Muscle layer of duodenum (tissue), 2 donors: ENCODE measurements at regions not wholly inside any gene's neighbourhood (a gene's known extent, or its start where the extent isn't known, plus 50 kb on each side); places are given as distances from the start of the nearest gene placed in this dataset.
"Not testable (repeated sequence)": the region's sequence is repeated elsewhere in the genome, so short reads cannot be mapped to it uniquely, and the experiment has no call there.

Source experiments
- H3K27ac ChIP-seq: one replicate; pipeline ENCODE4 v1.7.0; 2013; ENCODE audit warnings: mild to moderate bottlenecking, low read length
- H3K27me3 ChIP-seq: one replicate; pipeline ENCODE4 v1.7.0; 2013; ENCODE audit warnings: low read depth, mild to moderate bottlenecking, control low read depth, low read length
- H3K36me3 ChIP-seq, 2 donors: one replicate each; pipeline ENCODE4 v1.7.0; 2013; ENCODE audit warnings: low read length in 2 of 2, control low read depth in 1 of 2, mild to moderate bottlenecking in 1 of 2; ENCODE audit not compliant: insufficient read depth in 2 of 2, control insufficient read depth in 1 of 2
- H3K4me1 ChIP-seq, 2 donors: one replicate each; pipeline ENCODE4 v1.7.0; 2013; ENCODE audit warnings: low read length in 2 of 2, mild to moderate bottlenecking in 2 of 2, control low read depth in 1 of 2, moderate library complexity in 1 of 2; ENCODE audit not compliant: insufficient read depth in 2 of 2, control insufficient read depth in 1 of 2
- H3K4me3 ChIP-seq, 2 donors: one replicate each; pipeline ENCODE4 v1.7.0; 2013; ENCODE audit warnings: low read length in 2 of 2, low read depth in 1 of 2, mild to moderate bottlenecking in 1 of 2
- H3K9me3 ChIP-seq, 2 donors: one replicate each; pipeline ENCODE4 v1.7.0; 2013; ENCODE audit warnings: low read length in 2 of 2, control low read depth in 1 of 2, mild to moderate bottlenecking in 1 of 2; ENCODE audit not compliant: control insufficient read depth in 1 of 2
- donor health status: healthy.

DNA sequence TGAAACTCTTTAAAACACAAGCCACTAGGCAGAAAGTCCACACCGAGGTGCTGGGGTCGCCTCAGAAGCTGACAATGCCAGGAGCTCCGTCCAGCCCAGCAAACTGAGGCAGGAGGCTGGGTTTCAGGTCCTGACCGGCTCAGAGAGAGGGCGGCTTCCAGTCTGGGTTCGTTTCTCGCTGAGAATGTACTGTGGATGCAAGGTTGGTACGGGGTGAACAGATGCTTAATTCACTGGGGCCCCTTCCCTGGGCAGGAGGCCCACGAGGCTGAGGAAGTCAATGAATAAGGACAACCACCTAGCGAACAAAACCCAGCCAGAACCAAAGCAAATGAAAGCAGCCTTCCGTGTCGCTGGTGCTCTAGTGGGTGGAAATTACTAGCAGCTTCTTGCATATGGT, 142.0 kb downstream of the RTP5 start:
- Histone ChIP-seq H3K9me3 (no peaks in the 10 kb centered on the region), H3K27ac (no peak overlapping the region), H3K4me3 (no peak overlapping the region), H3K27me3 (no peaks in the 10 kb centered on the region), H3K4me1 (no peaks in the 10 kb centered on the region), H3K36me3 (no peaks in the 10 kb centered on the region)

GRCh38 chr2:242011991-242012764, 142.6 kb downstream of the RTP5 start:
- no peaks in the 10 kb centered on the region for H3K36me3 ChIP-seq
- no peak overlapping the region for H3K27ac ChIP-seq
- H3K4me1 ChIP-seq: no peaks in the 10 kb centered on the region
- H3K4me3 ChIP-seq: no peak overlapping the region
- no peaks in the 10 kb centered on the region for H3K27me3 ChIP-seq
- no peaks in the 10 kb centered on the region for H3K9me3 ChIP-seq

DNA sequence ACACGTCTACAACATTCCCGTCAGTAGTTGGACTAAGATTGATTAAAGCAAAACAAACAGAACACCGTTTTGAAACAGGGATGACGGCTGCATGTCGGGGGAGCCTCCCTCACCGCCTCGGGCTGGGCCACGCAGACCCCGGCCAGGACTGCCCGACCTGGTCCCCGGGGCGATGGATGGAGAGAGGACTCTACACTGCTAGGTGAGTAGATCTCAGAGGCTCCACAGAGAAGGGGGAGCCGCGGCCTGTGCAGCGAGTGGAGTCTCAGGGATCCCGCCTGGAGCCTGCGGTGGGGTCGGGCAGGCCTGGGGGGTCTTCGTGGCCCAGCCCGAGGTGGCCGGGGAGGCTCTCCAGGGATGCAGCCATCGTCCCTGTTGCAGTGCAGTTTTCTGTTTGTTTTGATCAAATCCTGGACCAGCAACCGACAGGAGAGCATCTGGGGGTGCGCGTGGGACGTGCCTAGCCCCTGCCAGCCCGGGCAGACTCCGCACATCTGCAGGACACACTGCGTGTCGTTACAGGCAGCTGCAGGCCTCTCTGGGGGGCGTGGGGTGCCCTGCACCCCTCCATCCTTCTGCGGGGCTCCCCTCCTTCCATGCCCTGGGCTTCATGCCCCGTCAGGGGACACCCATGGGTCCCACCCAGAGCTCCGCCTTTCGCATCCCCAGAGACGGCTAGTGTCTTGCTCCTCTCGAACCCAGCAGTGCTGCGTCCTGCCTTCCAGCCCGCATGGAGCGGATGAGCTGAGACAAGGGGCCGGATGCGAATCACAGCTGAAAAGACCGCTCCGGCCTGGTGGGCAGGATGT, 143.6 kb downstream of the RTP5 start:
- Histone ChIP-seq H3K9me3 (no peaks in the 10 kb centered on the region), H3K4me1 (no peaks in the 10 kb centered on the region), H3K27ac (no peak overlapping the region), H3K27me3 (no peaks in the 10 kb centered on the region), H3K4me3 (no peak overlapping the region), H3K36me3 (no peaks in the 10 kb centered on the region)

- H3K27me3 ChIP-seq: no peaks in the 10 kb centered on the region
- H3K27ac ChIP-seq: no peak overlapping the region
- H3K4me1 ChIP-seq: no peaks in the 10 kb centered on the region
- no peaks in the 10 kb centered on the region for H3K36me3 ChIP-seq
- H3K4me3 ChIP-seq: no peak overlapping the region
- no peaks in the 10 kb centered on the region for H3K9me3 ChIP-seq
Measured at GRCh38 chr2:242013771-242014170, 144.2 kb downstream of the RTP5 start.

GRCh38 chr2:242015108-242016065, 145.9 kb downstream of the RTP5 start:
- H3K27ac ChIP-seq: no peak overlapping the region
- no peaks in the 10 kb centered on the region for H3K27me3 ChIP-seq
- H3K9me3 ChIP-seq: no peaks in the 10 kb centered on the region
- H3K36me3 ChIP-seq: no peaks in the 10 kb centered on the region
- H3K4me3 ChIP-seq: no peak overlapping the region
- H3K4me1 ChIP-seq: no peaks in the 10 kb centered on the region

- Histone ChIP-seq H3K4me3 (no peak overlapping the region), H3K9me3 (no peaks in the 10 kb centered on the region), H3K4me1 (no peaks in the 10 kb centered on the region), H3K36me3 (no peaks in the 10 kb centered on the region), H3K27ac (no peak overlapping the region), H3K27me3 (no peaks in the 10 kb centered on the region)
Measured at GRCh38 chr2:242017086-242017485, 147.6 kb downstream of the RTP5 start.

- not testable (repeated sequence) for H3K27me3 ChIP-seq, H3K27ac ChIP-seq, H3K9me3 ChIP-seq, H3K4me3 ChIP-seq, H3K4me1 ChIP-seq, H3K36me3 ChIP-seq
Measured at GRCh38 chr2:242018416-242018815, 148.9 kb downstream of the RTP5 start.

DNA sequence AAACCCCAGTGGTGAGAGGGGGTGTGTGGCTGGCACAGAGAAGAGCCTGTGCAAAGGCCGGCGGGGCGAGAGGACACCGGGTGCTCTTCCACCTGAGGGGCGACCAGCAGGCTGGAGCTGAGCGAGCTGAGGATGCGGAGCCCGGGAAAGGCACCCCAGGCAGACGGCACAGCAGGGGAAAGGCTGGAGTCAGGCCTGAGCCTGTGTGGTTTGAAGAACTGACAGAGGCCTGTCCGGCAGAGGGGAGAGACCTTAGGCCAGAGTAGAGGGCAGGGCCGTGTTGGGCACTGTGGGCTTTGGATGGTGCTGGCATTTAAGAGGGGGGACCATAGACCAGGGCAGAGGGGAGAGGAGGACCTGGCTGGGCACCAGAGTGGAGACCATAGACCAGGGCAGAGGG, 149.8 kb downstream of the RTP5 start:
- no peak overlapping the region for H3K27ac ChIP-seq
- H3K36me3 ChIP-seq: no peaks in the 10 kb centered on the region
- no peaks in the 10 kb centered on the region for H3K9me3 ChIP-seq
- H3K4me1 ChIP-seq: no peaks in the 10 kb centered on the region
- H3K4me3 ChIP-seq: no peak overlapping the region
- no peaks in the 10 kb centered on the region for H3K27me3 ChIP-seq

GRCh38 chr2:242020196-242021004, 150.9 kb downstream of the RTP5 start:
- no peaks in the 10 kb centered on the region for H3K36me3 ChIP-seq
- H3K9me3 ChIP-seq: no peaks in the 10 kb centered on the region
- H3K27me3 ChIP-seq: peaks cover 6% of the 10 kb centered on the region
- H3K4me1 ChIP-seq: no peaks in the 10 kb centered on the region
- H3K27ac ChIP-seq: no peak overlapping the region
- no peak overlapping the region for H3K4me3 ChIP-seq

DNA sequence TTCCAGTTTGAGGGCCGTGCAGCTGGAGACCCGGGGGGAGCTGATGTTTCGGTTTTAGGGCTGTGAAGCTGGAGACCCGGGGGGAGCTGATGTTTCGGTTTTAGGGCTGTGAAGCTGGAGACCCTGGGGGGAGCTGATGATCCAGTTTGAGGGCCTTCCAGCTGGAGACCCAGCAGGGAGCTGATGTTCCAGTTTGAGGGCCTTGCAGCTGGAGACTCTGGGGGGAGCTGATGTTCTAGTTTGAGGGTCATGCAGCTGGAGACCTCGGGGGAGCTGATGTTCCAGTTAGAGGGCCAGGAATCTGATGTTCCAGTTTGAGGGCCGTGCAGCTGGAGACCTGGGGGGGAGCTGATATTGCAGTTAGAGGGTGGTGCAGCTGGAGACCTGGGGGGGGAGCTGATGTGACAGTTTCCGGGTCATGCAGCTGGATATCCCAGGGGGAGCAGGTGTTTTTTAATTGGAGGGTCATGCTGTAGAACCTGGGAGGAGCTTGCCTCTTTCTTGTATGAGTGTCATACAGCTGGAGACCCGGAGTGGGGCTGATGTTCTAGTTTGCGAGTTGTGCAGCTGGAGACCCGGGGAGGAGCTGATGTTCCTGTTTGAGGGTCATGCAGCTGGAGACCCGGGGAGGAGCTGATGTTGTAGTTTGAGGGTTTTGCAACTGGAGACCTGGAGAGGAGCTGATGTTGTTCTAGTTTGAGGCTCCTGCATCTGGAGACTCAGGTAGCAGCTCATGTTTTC, 153.2 kb downstream of the RTP5 start:
- no peaks in the 10 kb centered on the region for H3K4me1 ChIP-seq

More for the DNA sequence above, 153.2 kb downstream of the RTP5 start:
- Histone ChIP-seq H3K9me3 (no peaks in the 10 kb centered on the region), H3K27ac (no peak overlapping the region), H3K4me3 (no peak overlapping the region), H3K27me3 (peaks cover 6% of the 10 kb centered on the region), H3K36me3 (no peaks in the 10 kb centered on the region)
